ENCODE measurements at regions not wholly inside any gene's neighbourhood (a gene's known extent, or its start where the extent isn't known, plus 50 kb on each side); places are given as distances from the start of the nearest gene placed in this dataset.

DNA sequence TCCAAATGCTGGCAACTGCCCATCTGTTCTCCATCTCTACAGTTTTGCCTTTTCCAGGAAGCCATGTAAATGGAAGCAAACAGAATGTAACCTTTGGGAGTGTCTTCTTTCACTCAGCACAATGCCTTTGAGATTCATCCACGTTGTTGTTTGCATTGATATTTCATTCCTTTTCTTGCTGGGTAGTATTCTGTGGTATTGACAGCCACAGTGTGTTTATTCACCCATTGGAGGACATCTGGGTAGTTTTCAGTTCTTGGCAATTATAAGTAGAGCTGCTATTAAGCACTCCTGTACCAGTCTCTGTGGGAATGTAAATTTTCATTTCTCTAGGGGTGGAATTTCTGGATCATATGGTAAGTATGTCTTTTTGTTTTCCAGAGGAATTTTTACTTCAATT, 194.3 kb upstream of the RPS6KA3 start:
- no peaks in the 10 kb centered on the region for H4K20me1 ChIP-seq (ENCODE audit: insufficient read depth)
- no peaks in the 10 kb centered on the region for H3K9me3 ChIP-seq
- H3K36me3 ChIP-seq (replicated peaks in 1 of 2; ENCODE audit: control insufficient read depth in 1 of 2, insufficient read depth in 2 of 2, low read length in 1 of 2): no peaks in the 10 kb centered on the region
- no peaks in the 10 kb centered on the region; a peak in 1 of 4 replicates for H3K4me1 ChIP-seq (ENCODE audit: control insufficient read depth in 1 of 2, insufficient read depth in 2 of 2, low read depth in 1 of 2, low read length in 1 of 2)
- TF ChIP-seq SMC3 (IDR thresholded peaks at IDR 0.05; ENCODE audit: low read depth, low read length) (no peak), POLR2AphosphoS5 (IDR thresholded peaks at IDR 0.05; ENCODE audit: low read depth, low read length) (no peak), NFIC (IDR thresholded peaks at IDR 0.05; ENCODE audit: borderline replicate concordance) (no peak), GATA2 (CRISPR knock-in tag; IDR thresholded peaks at IDR 0.05) (no peak), TAF1 (IDR thresholded peaks at IDR 0.05; ENCODE audit: borderline replicate concordance, low read depth, low read length) (no peak), FOSL2 (IDR thresholded peaks at IDR 0.05; ENCODE audit: borderline replicate concordance, low read depth) (no peak), RFX5 (IDR thresholded peaks at IDR 0.05; ENCODE audit: low read length) (no peak), EP300 (IDR thresholded peaks at IDR 0.05; ENCODE audit: borderline replicate concordance in 1 of 2, low read depth in 1 of 2, low read length in 1 of 2) (no peak)
- TF ChIP-seq, protein P1, sequence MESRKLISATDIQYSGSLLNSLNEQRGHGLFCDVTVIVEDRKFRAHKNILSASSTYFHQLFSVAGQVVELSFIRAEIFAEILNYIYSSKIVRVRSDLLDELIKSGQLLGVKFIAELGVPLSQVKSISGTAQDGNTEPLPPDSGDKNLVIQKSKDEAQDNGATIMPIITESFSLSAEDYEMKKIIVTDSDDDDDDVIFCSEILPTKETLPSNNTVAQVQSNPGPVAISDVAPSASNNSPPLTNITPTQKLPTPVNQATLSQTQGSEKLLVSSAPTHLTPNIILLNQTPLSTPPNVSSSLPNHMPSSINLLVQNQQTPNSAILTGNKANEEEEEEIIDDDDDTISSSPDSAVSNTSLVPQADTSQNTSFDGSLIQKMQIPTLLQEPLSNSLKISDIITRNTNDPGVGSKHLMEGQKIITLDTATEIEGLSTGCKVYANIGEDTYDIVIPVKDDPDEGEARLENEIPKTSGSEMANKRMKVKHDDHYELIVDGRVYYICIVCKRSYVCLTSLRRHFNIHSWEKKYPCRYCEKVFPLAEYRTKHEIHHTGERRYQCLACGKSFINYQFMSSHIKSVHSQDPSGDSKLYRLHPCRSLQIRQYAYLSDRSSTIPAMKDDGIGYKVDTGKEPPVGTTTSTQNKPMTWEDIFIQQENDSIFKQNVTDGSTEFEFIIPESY (IDR thresholded peaks at IDR 0.05; ENCODE audit: borderline replicate concordance, low read depth): no peak
- TF ChIP-seq, protein P2, sequence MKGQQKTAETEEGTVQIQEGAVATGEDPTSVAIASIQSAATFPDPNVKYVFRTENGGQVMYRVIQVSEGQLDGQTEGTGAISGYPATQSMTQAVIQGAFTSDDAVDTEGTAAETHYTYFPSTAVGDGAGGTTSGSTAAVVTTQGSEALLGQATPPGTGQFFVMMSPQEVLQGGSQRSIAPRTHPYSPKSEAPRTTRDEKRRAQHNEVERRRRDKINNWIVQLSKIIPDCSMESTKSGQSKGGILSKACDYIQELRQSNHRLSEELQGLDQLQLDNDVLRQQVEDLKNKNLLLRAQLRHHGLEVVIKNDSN (IDR thresholded peaks at IDR 0.05; ENCODE audit: borderline replicate concordance, low read depth): no peak
- TF ChIP-seq, protein P3, sequence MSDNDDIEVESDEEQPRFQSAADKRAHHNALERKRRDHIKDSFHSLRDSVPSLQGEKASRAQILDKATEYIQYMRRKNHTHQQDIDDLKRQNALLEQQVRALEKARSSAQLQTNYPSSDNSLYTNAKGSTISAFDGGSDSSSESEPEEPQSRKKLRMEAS (IDR thresholded peaks at IDR 0.05; ENCODE audit: low read depth): no peak
- TF ChIP-seq, protein P4, sequence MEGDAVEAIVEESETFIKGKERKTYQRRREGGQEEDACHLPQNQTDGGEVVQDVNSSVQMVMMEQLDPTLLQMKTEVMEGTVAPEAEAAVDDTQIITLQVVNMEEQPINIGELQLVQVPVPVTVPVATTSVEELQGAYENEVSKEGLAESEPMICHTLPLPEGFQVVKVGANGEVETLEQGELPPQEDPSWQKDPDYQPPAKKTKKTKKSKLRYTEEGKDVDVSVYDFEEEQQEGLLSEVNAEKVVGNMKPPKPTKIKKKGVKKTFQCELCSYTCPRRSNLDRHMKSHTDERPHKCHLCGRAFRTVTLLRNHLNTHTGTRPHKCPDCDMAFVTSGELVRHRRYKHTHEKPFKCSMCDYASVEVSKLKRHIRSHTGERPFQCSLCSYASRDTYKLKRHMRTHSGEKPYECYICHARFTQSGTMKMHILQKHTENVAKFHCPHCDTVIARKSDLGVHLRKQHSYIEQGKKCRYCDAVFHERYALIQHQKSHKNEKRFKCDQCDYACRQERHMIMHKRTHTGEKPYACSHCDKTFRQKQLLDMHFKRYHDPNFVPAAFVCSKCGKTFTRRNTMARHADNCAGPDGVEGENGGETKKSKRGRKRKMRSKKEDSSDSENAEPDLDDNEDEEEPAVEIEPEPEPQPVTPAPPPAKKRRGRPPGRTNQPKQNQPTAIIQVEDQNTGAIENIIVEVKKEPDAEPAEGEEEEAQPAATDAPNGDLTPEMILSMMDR (IDR thresholded peaks at IDR 0.05): no peak
- CTCF ChIA-PET: no interaction called here
- POLR2A ChIA-PET: no interaction called here
- WGBS (ENCODE audit: low lambda C conversion rate): 37% methylated on average over 1 of the region's 1 CpG
- H3K9ac ChIP-seq: no peak overlapping the region
- no peak for DNase-seq
- no peaks in the 10 kb centered on the region for H3K9me2 ChIP-seq
- no peaks in the 10 kb centered on the region for H3K79me2 ChIP-seq (ENCODE audit: insufficient read depth)
- no peaks in the 10 kb centered on the region for H3K27me3 ChIP-seq (ENCODE audit: insufficient read depth)
- H3K4me3 ChIP-seq (ENCODE audit: low read depth in 2 of 2, low read length in 1 of 2): no peak overlapping the region
- no peak overlapping the region for H2AFZ ChIP-seq (ENCODE audit: low read depth)
- no peak overlapping the region for H3K4me2 ChIP-seq
- no peaks in the 10 kb centered on the region for H3F3A ChIP-seq (replicated peaks; ENCODE audit: insufficient read depth)
- no peak overlapping the region for H3K27ac ChIP-seq (ENCODE audit: low read depth in 2 of 2, low read length in 1 of 2)
